Body of pancreas (tissue), 4 donors: ENCODE measurements at regions not wholly inside any gene's neighbourhood (a gene's known extent, or its start where the extent isn't known, plus 50 kb on each side); places are given as distances from the start of the nearest gene placed in this dataset.
"Not testable (repeated sequence)": the region's sequence is repeated elsewhere in the genome, so short reads cannot be mapped to it uniquely, and the experiment has no call there.

Experiments used
- POLR2A ChIP-seq, 3 donors: fragments of 450-650 bp; IDR thresholded peaks; one replicate each; pipeline ENCODE4 v1.6.1; 2016; ENCODE audit warnings: antibody characterized with exemption in 3 of 3, mild to moderate bottlenecking in 2 of 3
- TF ChIP-seq, protein P1 (sequence below), 7 experiments: fragments of 450-650 bp in 4 of 7; fragments of 200-600 bp in 3 of 7; sonication (generic) in 3 of 7; IDR thresholded peaks; one replicate each; pipeline ENCODE4 v1.5.1; 2016 to 2019; ENCODE audit warnings: antibody characterized with exemption in 7 of 7

DNA sequence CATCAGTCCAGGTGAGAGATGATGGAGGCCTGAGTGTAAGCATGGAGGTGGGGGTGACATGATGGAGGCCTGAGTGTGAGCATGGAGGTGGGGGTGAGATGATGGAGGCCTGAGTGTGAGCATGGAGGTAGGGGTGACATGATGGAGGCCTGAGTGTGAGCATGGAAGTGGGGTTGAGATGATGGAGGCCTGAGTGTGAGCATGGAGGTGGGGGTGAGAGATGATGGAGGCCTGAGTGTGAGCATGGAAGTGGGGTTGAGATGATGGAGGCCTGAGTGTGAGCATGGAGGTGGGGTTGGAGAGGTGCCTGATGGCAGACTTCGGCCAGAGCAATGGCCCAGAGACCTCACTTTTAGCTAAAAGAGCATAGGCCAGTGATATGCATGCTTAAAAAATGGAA lies 269.9 kb upstream of the PLPP4 start:
- TF ChIP-seq, protein P1, sequence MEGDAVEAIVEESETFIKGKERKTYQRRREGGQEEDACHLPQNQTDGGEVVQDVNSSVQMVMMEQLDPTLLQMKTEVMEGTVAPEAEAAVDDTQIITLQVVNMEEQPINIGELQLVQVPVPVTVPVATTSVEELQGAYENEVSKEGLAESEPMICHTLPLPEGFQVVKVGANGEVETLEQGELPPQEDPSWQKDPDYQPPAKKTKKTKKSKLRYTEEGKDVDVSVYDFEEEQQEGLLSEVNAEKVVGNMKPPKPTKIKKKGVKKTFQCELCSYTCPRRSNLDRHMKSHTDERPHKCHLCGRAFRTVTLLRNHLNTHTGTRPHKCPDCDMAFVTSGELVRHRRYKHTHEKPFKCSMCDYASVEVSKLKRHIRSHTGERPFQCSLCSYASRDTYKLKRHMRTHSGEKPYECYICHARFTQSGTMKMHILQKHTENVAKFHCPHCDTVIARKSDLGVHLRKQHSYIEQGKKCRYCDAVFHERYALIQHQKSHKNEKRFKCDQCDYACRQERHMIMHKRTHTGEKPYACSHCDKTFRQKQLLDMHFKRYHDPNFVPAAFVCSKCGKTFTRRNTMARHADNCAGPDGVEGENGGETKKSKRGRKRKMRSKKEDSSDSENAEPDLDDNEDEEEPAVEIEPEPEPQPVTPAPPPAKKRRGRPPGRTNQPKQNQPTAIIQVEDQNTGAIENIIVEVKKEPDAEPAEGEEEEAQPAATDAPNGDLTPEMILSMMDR (IDR thresholded peaks at IDR 0.05) = not testable (repeated sequence)
- not testable (repeated sequence) for TF ChIP-seq POLR2A (IDR thresholded peaks at IDR 0.05)
